Uterus (tissue), 2 donors: ENCODE measurements at regions not wholly inside any gene's neighbourhood (a gene's known extent, or its start where the extent isn't known, plus 50 kb on each side); places are given as distances from the start of the nearest gene placed in this dataset.

Experiments used
- CTCF ChIP-seq, 4 experiments: fragments of 200-600 bp in 2 of 4; fragments of 450-650 bp in 2 of 4; sonication (generic) in 2 of 4; IDR thresholded peaks; one replicate each; pipeline ENCODE4 v1.5.1; 2016 to 2019; ENCODE audit warnings: antibody characterized with exemption in 4 of 4, mild to moderate bottlenecking in 2 of 4, moderate library complexity in 1 of 4
- POLR2A ChIP-seq, 2 donors: fragments of 450-650 bp; IDR thresholded peaks; one replicate each; pipeline ENCODE4 v1.6.1; 2016; ENCODE audit warnings: antibody characterized with exemption in 2 of 2, mild to moderate bottlenecking in 1 of 2, moderate library complexity in 1 of 2

- TF ChIP-seq POLR2A (IDR thresholded peaks at IDR 0.05), result no peak
- TF ChIP-seq CTCF (IDR thresholded peaks at IDR 0.05), result no peak
These were observed 846.9 kb upstream of the VRK2 start for GRCh38 chr2:57199663-57200062.
